SK-N-MC (cell line): ENCODE measurements at regions not wholly inside any gene's neighbourhood (a gene's known extent, or its start where the extent isn't known, plus 50 kb on each side); places are given as distances from the start of the nearest gene placed in this dataset.

Experiments
- DNase-seq: peaks from one replicate; pipeline ENCODE4 v3.0.0-alpha.2; 2011; ENCODE audit warnings: low read depth, low spot score
- H3K27ac ChIP-seq: fragments of 200-600 bp; sonication (generic); 2 replicates; pipeline ENCODE4 v1.5.1; 2016; ENCODE audit warnings: mixed run types
- H3K36me3 ChIP-seq: fragments of 200-600 bp; sonication (generic); 2 replicates; pipeline ENCODE4 v1.6.1; 2017; ENCODE audit warnings: antibody characterized with exemption, low read length, mixed read lengths; ENCODE audit not compliant: insufficient read depth
- H3K4me3 ChIP-seq: fragments of 200-600 bp; sonication (generic); 2 replicates; pipeline ENCODE4 v1.5.1; 2016
- H3K9ac ChIP-seq: fragments of 200-600 bp; sonication (generic); 2 replicates; pipeline ENCODE4 v1.8.0; 2017; ENCODE audit warnings: mixed run types, mixed read lengths; ENCODE audit not compliant: insufficient read length
- H3K9me3 ChIP-seq: fragments of 200-600 bp; sonication (generic); 2 replicates; pipeline ENCODE4 v1.6.1; 2017; ENCODE audit warnings: low read depth, mild to moderate bottlenecking, antibody characterized with exemption, low read length, moderate library complexity, mixed read lengths
- EZH2 ChIP-seq: fragments of 200-600 bp; sonication (generic); IDR thresholded peaks from one replicate; pipeline ENCODE4 v1.6.1; 2017; ENCODE audit warnings: antibody characterized with exemption
- FOXP2 ChIP-seq: optimal IDR thresholded peaks from 2 replicates; pipeline ENCODE3; 2011; ENCODE audit warnings: mild to moderate bottlenecking, moderate library complexity; ENCODE audit not compliant: insufficient read depth; ENCODE audit errors: extremely low read length, control extremely low read depth
- POLR2AphosphoS5 ChIP-seq: IDR thresholded peaks from 2 replicates; pipeline ENCODE4 v1.6.1; 2012; ENCODE audit warnings: mild to moderate bottlenecking, low read depth, low read length, borderline replicate concordance

DNA sequence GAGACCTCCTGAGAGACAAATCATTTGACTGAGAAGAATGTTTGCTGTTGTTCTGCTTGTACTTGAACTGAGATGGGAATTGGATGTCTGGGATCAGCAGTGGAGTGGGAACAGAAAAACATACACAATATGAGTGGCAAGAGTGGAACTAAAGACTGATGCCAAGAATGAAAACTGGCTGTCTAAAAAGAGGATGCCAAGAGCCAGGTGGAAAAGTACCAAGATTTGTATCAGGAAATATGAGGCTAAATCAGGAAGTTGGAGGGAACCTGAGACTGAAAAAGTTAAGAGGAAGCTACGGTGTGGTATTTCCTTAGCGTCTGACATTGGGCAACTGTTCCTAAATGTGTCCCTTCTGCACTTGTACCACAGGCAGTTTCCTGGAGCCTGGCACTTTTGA is 440.9 kb upstream of the CELF4 start:
- H3K9me3 ChIP-seq: no peaks in the 10 kb centered on the region
- no peak for DNase-seq
- no peak overlapping the region for H3K4me3 ChIP-seq
- H3K36me3 ChIP-seq: no peaks in the 10 kb centered on the region
- H3K27ac ChIP-seq: no peak overlapping the region
- TF ChIP-seq FOXP2: no peak
- TF ChIP-seq POLR2AphosphoS5: no peak
- TF ChIP-seq EZH2: no peak
- no peak overlapping the region for H3K9ac ChIP-seq

DNA sequence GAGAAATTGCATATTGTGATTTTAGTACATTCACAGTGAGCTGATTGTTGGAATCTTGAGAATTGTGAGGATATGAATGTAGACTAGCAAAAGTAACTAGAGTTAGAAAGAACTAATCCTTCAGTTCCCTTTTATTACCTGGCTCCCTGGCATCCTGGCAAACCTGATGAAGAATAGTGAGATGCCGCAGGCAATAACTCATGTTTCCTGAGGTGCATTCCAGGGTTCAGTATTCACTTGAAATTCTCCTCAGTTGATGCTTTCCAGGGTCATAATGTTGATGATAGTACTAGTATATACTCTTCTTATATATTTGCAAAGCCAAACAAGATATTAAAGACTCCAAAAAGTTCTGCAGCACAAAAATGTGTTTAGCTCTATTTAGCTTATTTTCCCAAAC is 432.1 kb upstream of the CELF4 start:
- Histone ChIP-seq H3K9me3 (no peaks in the 10 kb centered on the region), H3K27ac (no peak overlapping the region), H3K4me3 (no peak overlapping the region), H3K36me3 (no peaks in the 10 kb centered on the region), H3K9ac (no peak overlapping the region)
- DNase-seq: no peak
- TF ChIP-seq POLR2AphosphoS5: no peak
- no peak for TF ChIP-seq FOXP2
- TF ChIP-seq EZH2: no peak

DNA sequence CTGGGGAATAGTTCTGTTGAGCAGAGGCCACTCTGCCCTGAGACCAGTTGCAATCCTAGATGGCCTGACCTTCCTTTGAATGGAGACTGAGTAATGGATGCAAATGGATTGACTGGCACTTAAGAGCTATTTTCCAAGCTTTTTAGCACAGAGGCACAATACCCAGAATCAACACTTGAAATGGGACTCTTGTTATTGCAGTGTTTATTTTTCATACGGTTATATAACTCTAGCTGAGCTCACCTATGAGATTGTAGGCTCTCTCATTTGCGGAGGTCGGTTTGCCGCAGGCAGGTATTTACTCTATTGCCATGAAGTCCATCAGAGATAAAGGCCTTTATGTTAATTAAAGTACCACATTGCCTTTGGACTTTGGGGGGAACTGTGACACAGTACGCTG is 422.3 kb upstream of the CELF4 start:
- TF ChIP-seq EZH2: no peak
- no peak for TF ChIP-seq FOXP2
- no peak for TF ChIP-seq POLR2AphosphoS5
- H3K4me3 ChIP-seq: no peak overlapping the region
- H3K9ac ChIP-seq: no peak overlapping the region
- no peaks in the 10 kb centered on the region for H3K36me3 ChIP-seq
- H3K27ac ChIP-seq: no peak overlapping the region
- H3K9me3 ChIP-seq: no peaks in the 10 kb centered on the region
- DNase-seq: no peak

DNA sequence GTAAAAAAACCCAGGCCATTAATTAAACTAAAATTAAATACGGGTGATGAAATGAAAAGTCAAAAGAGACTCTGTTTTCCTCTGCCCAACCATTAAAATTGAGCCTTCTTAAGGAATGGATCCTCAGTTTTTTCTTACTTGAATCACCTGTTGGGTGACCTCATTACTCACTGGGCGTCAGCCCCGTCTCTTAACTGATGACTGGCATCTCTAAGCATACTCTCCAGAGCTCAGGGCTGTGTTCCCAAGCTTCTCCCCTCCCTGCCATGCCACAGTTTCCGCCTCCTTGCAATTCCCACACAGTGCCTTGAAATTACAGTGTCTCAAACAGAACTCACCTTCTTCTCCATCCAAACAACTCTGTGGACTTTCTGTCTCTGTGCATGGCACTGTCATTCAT is 421.1 kb upstream of the CELF4 start:
- no peak for DNase-seq
- Histone ChIP-seq H3K4me3 (no peak overlapping the region), H3K36me3 (no peaks in the 10 kb centered on the region), H3K27ac (no peak overlapping the region), H3K9me3 (no peaks in the 10 kb centered on the region), H3K9ac (no peak overlapping the region)
- TF ChIP-seq POLR2AphosphoS5 (no peak), FOXP2 (no peak), EZH2 (no peak)

DNA sequence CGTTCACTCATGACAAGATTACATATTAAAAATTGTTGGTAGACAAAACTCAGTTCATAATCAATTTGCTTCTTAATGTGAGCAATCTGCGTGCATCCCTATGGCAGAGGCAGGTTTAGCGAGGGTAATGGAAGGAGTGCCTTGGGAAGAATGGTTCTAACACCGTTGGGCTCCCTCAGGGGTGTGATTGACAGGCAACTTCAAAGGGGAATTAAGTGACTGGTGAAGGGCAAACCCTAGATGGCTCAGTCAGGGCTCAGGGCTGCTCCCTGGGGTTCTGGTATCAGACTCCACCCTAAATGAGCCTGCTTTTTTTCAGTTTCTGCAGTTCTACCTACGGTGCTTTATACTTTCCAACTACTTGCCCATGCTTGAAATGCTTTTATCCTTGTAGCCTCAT is 419.5 kb upstream of the CELF4 start:
- Histone ChIP-seq H3K27ac (no peak overlapping the region), H3K9ac (no peak overlapping the region), H3K36me3 (no peaks in the 10 kb centered on the region), H3K9me3 (no peaks in the 10 kb centered on the region), H3K4me3 (no peak overlapping the region)
- DNase-seq: no peak
- TF ChIP-seq FOXP2: no peak
- no peak for TF ChIP-seq EZH2
- TF ChIP-seq POLR2AphosphoS5: no peak

DNA sequence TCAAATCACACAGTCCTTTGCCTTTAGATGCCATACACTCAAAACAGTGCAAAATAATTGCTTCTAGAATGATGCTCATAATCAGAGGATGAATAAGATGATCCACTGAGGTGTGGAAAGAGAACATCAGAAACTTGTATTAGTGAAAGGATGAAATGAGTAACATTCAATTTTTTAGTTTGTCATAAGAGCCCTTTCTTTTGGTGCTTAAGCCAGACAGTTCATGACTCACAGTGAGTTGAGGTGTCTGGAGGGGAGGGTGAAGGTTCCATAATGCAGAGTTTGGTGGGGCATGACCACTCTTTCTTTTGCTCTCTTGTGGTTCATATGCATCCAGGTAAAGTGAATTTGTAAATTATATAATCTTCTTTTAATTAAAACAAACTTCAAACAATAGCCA is 415.0 kb upstream of the CELF4 start:
- Histone ChIP-seq H3K9ac (no peak overlapping the region), H3K36me3 (no peaks in the 10 kb centered on the region), H3K9me3 (no peaks in the 10 kb centered on the region), H3K27ac (no peak overlapping the region), H3K4me3 (no peak overlapping the region)
- DNase-seq: no peak
- no peak for TF ChIP-seq EZH2

DNA sequence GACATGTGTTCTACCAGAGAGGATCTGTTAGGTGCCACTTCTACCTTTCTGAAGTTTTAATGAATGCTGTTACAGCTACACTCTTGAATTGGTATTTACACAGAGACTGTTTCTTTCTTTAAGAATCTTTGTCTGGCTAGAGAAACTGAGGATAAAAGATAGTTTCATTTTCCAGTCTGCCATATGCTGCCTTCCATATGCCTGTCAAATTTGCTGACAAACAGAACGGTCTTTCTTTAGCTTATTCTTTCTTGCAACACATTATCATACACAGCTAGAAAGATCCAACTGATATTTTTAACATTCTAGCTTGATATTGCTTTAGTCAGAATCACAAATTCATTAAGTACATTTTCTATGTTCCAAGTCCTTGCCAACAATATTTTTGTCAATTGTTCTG is 409.8 kb upstream of the CELF4 start:
- no peaks in the 10 kb centered on the region for H3K36me3 ChIP-seq
- no peak for DNase-seq
- TF ChIP-seq FOXP2: no peak
- no peak for TF ChIP-seq POLR2AphosphoS5
- TF ChIP-seq EZH2: no peak
- no peak overlapping the region for H3K9ac ChIP-seq
- H3K4me3 ChIP-seq: no peak overlapping the region
- no peaks in the 10 kb centered on the region for H3K9me3 ChIP-seq
- no peak overlapping the region for H3K27ac ChIP-seq

DNA sequence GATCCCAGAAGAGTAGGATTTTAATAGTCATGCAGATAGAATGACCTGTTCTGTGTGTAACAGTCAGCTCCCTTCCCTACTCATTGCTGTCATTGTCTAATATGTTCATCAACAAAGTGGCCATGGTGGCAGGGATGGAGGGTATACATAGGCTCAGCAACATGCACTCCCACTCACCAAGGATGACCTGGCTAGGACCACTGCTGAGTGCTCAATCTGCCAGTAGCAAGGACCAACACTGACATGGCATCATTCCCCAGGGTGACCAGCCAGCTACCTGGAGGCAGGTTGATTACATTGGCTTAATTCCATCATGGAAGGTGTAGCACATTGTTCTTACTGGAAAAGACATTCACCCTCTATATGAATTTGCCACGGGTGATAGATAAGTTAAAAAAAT is 401.7 kb upstream of the CELF4 start:
- TF ChIP-seq FOXP2: no peak
- TF ChIP-seq EZH2: no peak
- no peak for TF ChIP-seq POLR2AphosphoS5
- H3K9me3 ChIP-seq: no peaks in the 10 kb centered on the region
- H3K4me3 ChIP-seq: no peak overlapping the region
- H3K27ac ChIP-seq: no peak overlapping the region
- H3K9ac ChIP-seq: no peak overlapping the region
- H3K36me3 ChIP-seq: no peaks in the 10 kb centered on the region
- no peak for DNase-seq

DNA sequence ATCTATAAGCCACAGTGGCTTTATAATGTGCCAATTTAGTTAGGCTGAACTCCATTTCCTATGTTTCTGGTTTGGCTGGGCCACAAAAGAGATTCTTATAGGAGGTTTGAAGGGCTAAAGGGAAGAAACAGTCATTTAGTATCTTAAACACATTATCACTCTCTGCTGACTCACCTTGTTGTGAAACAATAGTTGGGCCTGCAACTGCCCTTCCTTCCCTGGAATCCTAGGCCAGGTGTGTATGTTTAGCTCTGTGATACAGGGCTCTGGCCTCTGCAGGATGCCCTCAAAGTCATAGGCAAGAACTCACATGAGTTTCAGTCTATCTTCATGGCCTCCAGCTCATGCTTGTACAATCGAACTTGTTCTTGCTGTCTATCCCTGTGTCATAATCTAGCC is 400.0 kb upstream of the CELF4 start:
- Histone ChIP-seq H3K9ac (no peak overlapping the region), H3K27ac (no peak overlapping the region), H3K4me3 (no peak overlapping the region), H3K9me3 (no peaks in the 10 kb centered on the region), H3K36me3 (no peaks in the 10 kb centered on the region)
- no peak for DNase-seq
- no peak for TF ChIP-seq FOXP2
- no peak for TF ChIP-seq EZH2
- TF ChIP-seq POLR2AphosphoS5: no peak

DNA sequence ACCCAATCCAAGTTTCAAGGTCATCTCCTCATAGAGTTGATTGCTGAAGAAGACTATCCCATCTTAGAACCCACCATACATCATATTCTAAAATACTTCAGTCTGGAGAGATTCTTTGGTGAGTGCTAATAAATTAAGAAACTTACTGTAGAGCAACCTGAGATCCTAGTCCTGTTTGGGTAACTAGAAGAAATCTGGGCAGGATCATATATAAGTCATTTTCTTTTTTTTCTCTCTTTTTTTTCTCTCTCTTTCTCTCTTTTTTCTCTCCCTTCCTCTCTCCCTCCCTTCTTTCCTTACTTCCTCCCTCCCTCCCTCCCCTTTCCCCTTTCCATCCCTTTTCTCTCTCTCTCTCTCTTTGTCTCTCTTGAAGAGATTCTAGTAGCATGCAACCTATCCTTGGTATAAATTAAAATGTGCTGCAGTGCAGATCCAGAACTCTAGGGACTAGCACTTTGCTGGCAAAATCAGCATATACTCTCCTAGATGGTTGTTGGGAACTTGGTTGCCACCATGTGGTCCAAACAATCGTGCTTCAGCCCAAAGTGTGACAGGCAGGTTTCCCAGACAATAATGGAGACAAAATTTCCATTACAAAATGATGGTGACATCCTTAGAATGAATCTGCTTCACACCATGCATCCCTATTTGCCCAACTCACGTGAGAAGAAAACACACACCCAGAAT is 399.4 kb upstream of the CELF4 start:
- Histone ChIP-seq H3K9me3 (no peaks in the 10 kb centered on the region), H3K4me3 (no peak overlapping the region), H3K9ac (no peak overlapping the region), H3K27ac (no peak overlapping the region), H3K36me3 (no peaks in the 10 kb centered on the region)
- TF ChIP-seq FOXP2 (no peak), EZH2 (no peak), POLR2AphosphoS5 (no peak)
- no peak for DNase-seq
